H9 (cell line): ENCODE measurements at regions not wholly inside any gene's neighbourhood (a gene's known extent, or its start where the extent isn't known, plus 50 kb on each side); places are given as distances from the start of the nearest gene placed in this dataset.

ENCODE experiments used
- DNase-seq: peaks from one replicate; pipeline ENCODE4 v3.0.0-alpha.2; 2017
- H2AFZ ChIP-seq: one replicate; pipeline ENCODE4 v1.6.1; 2013; ENCODE audit warnings: mild to moderate bottlenecking, low read length, control low read depth, moderate library complexity
- H2AK5ac ChIP-seq: 2 replicates; pipeline ENCODE4 v1.6.1; 2013; ENCODE audit warnings: low read length, control low read depth, mixed read lengths; ENCODE audit not compliant: insufficient read length
- H2BK120ac ChIP-seq: one replicate; pipeline ENCODE4 v1.6.1; 2013; ENCODE audit warnings: low read depth, mild to moderate bottlenecking, low read length, control low read depth, inconsistent platforms; ENCODE audit not compliant: poor library complexity, severe bottlenecking
- H2BK12ac ChIP-seq: 2 replicates; pipeline ENCODE4 v1.6.1; 2013; ENCODE audit warnings: low read length, control low read depth, mixed read lengths, low read depth; ENCODE audit not compliant: insufficient read length
- H2BK15ac ChIP-seq: 2 replicates; pipeline ENCODE4 v1.6.1; 2013; ENCODE audit warnings: low read depth, low read length, control low read depth
- H2BK20ac ChIP-seq: one replicate; pipeline ENCODE4 v1.6.1; 2013; ENCODE audit warnings: low read depth, mild to moderate bottlenecking, low read length, control low read depth, inconsistent platforms; ENCODE audit not compliant: poor library complexity, severe bottlenecking
- H2BK5ac ChIP-seq: 2 replicates; pipeline ENCODE4 v1.6.1; 2013; ENCODE audit warnings: low read length, control low read depth, mixed read lengths; ENCODE audit not compliant: insufficient read length
- H3K14ac ChIP-seq: 2 replicates; pipeline ENCODE4 v1.6.1; 2013; ENCODE audit warnings: low read length, control low read depth; ENCODE audit not compliant: insufficient read depth
- H3K18ac ChIP-seq: 2 replicates; pipeline ENCODE4 v1.6.1; 2013; ENCODE audit warnings: low read depth, mild to moderate bottlenecking, mixed read lengths, low read length, control low read depth; ENCODE audit not compliant: insufficient read length
- H3K23ac ChIP-seq: 2 replicates; pipeline ENCODE4 v1.6.1; 2013; ENCODE audit warnings: low read length, control low read depth, mixed read lengths, low read depth; ENCODE audit not compliant: insufficient read length
- H3K23me2 ChIP-seq: 2 replicates; pipeline ENCODE4 v1.6.1; 2013; ENCODE audit warnings: low read depth, mild to moderate bottlenecking, mixed read lengths, low read length, control low read depth; ENCODE audit not compliant: insufficient read length, poor library complexity, severe bottlenecking
- H3K27ac ChIP-seq: 2 replicates; pipeline ENCODE4 v1.5.1; 2013; ENCODE audit warnings: low read length, control low read depth, mixed read lengths, low read depth; ENCODE audit not compliant: insufficient read length
- H3K27me3 ChIP-seq: 2 replicates; pipeline ENCODE4 v1.6.1; 2013; ENCODE audit warnings: low read length, control low read depth, inconsistent platforms; ENCODE audit not compliant: insufficient read depth
- H3K4ac ChIP-seq: 2 replicates; pipeline ENCODE4 v1.6.1; 2013; ENCODE audit warnings: low read depth, mild to moderate bottlenecking, control low read depth, inconsistent platforms, low read length, moderate library complexity
- H3K4me1 ChIP-seq: 2 replicates; pipeline ENCODE4 v1.6.1; 2013; ENCODE audit warnings: low read length, control low read depth, inconsistent platforms; ENCODE audit not compliant: insufficient read depth
- H3K4me2 ChIP-seq: 2 replicates; pipeline ENCODE4 v1.6.1; 2013; ENCODE audit warnings: low read length, control low read depth, mixed read lengths; ENCODE audit not compliant: insufficient read length, insufficient read depth
- H3K56ac ChIP-seq: 2 replicates; pipeline ENCODE4 v1.6.1; 2013; ENCODE audit warnings: low read depth, mild to moderate bottlenecking, mixed read lengths, low read length, control low read depth; ENCODE audit not compliant: insufficient read length
- H3K79me1 ChIP-seq: 2 replicates; pipeline ENCODE4 v1.6.1; 2013; ENCODE audit warnings: low read depth, mild to moderate bottlenecking, moderate library complexity, low read length, control low read depth, inconsistent platforms; ENCODE audit not compliant: insufficient read depth, poor library complexity, severe bottlenecking
- H3K79me2 ChIP-seq: 2 replicates; pipeline ENCODE4 v1.6.1; 2013; ENCODE audit warnings: low read length, control low read depth, inconsistent platforms; ENCODE audit not compliant: insufficient read depth
- H3K9ac ChIP-seq: 2 replicates; pipeline ENCODE4 v1.6.1; 2013; ENCODE audit warnings: low read length, control low read depth, mixed read lengths; ENCODE audit not compliant: insufficient read length; ENCODE audit errors: extremely low read depth
- H3K9me3 ChIP-seq: one replicate; pipeline ENCODE4 v1.6.1; 2013; ENCODE audit warnings: low read depth, low read length, inconsistent platforms; ENCODE audit not compliant: control insufficient read depth
- H3T11ph ChIP-seq: one replicate; pipeline ENCODE4 v1.6.1; 2013; ENCODE audit warnings: mild to moderate bottlenecking, low read length, control low read depth, inconsistent platforms
- H4K20me1 ChIP-seq: one replicate; pipeline ENCODE4 v1.6.1; 2013; ENCODE audit not compliant: control insufficient read depth, insufficient read length, insufficient read depth
- H4K5ac ChIP-seq: 2 replicates; pipeline ENCODE4 v1.6.1; 2013; ENCODE audit warnings: low read depth, mild to moderate bottlenecking, mixed read lengths, low read length, control low read depth; ENCODE audit not compliant: insufficient read length
- H4K8ac ChIP-seq: replicated peaks from 2 replicates; pipeline ENCODE4 v1.6.1; 2013; ENCODE audit warnings: low read length, control low read depth, mixed read lengths, low read depth; ENCODE audit not compliant: insufficient read length
- H4K91ac ChIP-seq: 2 replicates; pipeline ENCODE4 v1.6.1; 2013; ENCODE audit warnings: low read depth, mild to moderate bottlenecking, moderate library complexity, mixed read lengths, low read length, control low read depth; ENCODE audit not compliant: insufficient read length
- H3K27ac Mint-ChIP-seq, 3 experiments: 2 replicates in 2 of 3; 3 replicates in 1 of 3; pipeline ENCODE4 v1.8.0; 2020 to 2021; ENCODE audit warnings: mixed read lengths in 3 of 3, mild to moderate bottlenecking in 1 of 3, moderate library complexity in 1 of 3
- H3K27me3 Mint-ChIP-seq: 2 replicates; pipeline ENCODE4 v1.8.0; 2021; ENCODE audit warnings: low read depth, mild to moderate bottlenecking, moderate library complexity, mixed read lengths
- H3K36me3 Mint-ChIP-seq, 3 experiments: 2 replicates in 2 of 3; 3 replicates in 1 of 3; pipeline ENCODE4 v1.8.0; 2020 to 2021; ENCODE audit warnings: low read depth in 3 of 3, mixed read lengths in 3 of 3; ENCODE audit not compliant: insufficient read depth in 1 of 3
- H3K4me1 Mint-ChIP-seq, 2 experiments: 2 replicates each; pipeline ENCODE4 v1.8.0; 2020; ENCODE audit warnings: mixed read lengths in 2 of 2
- H3K4me3 Mint-ChIP-seq, 2 experiments: 2 replicates in 1 of 2; 3 replicates in 1 of 2; pipeline ENCODE4 v1.8.0; 2020 to 2021; ENCODE audit warnings: mild to moderate bottlenecking in 2 of 2, mixed read lengths in 2 of 2, moderate library complexity in 1 of 2
- H3K9me3 Mint-ChIP-seq, 2 experiments: 2 replicates in 1 of 2; 3 replicates in 1 of 2; pipeline ENCODE4 v1.8.0; 2020; ENCODE audit warnings: mild to moderate bottlenecking in 2 of 2, mixed read lengths in 2 of 2, moderate library complexity in 1 of 2
- CTCF ChIP-seq: fragments of 200-600 bp; sonication (generic); conservative IDR thresholded peaks from 3 replicates; pipeline ENCODE4 v1.8.0; 2021; ENCODE audit warnings: antibody characterized with exemption, mild to moderate bottlenecking
- WGBS: extraction: QIAGEN DNeasy Blood & Tissue Kit; methylation state at CpG from one replicate; pipeline ENCODE4 v1.1.7; 2013; ENCODE audit warnings: missing lambda C conversion rate, low lambda C conversion rate, mixed read lengths; ENCODE audit not compliant: insufficient read length; ENCODE audit errors: extremely low coverage; 5-methylcytosine and 5-hydroxymethylcytosine counted together

- Histone ChIP-seq H4K5ac (no peak overlapping the region), H3K9ac (no peak overlapping the region), H3K14ac (no peak overlapping the region), H3K9me3 (no peaks in the 10 kb centered on the region), H4K20me1 (no peaks in the 10 kb centered on the region), H3K4me1 (no peaks in the 10 kb centered on the region), H3K18ac (no peak overlapping the region), H2BK5ac (no peak overlapping the region), H3K27ac (no peak overlapping the region), H3K23ac (no peak overlapping the region), H2BK15ac (no peak overlapping the region), H3T11ph (no peak overlapping the region), H3K23me2 (no peaks in the 10 kb centered on the region), H4K91ac (no peak overlapping the region), H2BK20ac (no peak overlapping the region), H2AK5ac (no peak overlapping the region), H2AFZ (no peak overlapping the region), H3K79me2 (no peaks in the 10 kb centered on the region), H3K79me1 (no peaks in the 10 kb centered on the region), H3K27me3 (no peaks in the 10 kb centered on the region), H3K56ac (no peak overlapping the region), H3K4ac (no peak overlapping the region), H2BK12ac (no peak overlapping the region), H2BK120ac (no peak overlapping the region), H3K4me2 (no peak overlapping the region), H4K8ac (no peak overlapping the region)
- TF ChIP-seq CTCF, result no peak
- H3K4me3 Mint-ChIP-seq, result no peak overlapping the region
- peaks cover 2 to 11% (median 2%) of the 10 kb centered on the region in 3 experiments; a peak in 6 of 7 replicates for H3K36me3 Mint-ChIP-seq
- no peak for DNase-seq
- H3K27me3 Mint-ChIP-seq, result no peaks in the 10 kb centered on the region
- H3K4me1 Mint-ChIP-seq, result no peaks in the 10 kb centered on the region
- peaks cover 17 to 18% of the 10 kb centered on the region in 2 experiments for H3K9me3 Mint-ChIP-seq
- WGBS, result no CpG with 5 or more reads among the region's 16 CpGs
- H3K27ac Mint-ChIP-seq, result no peak overlapping the region
Measured at GRCh38 chr10:129353101-129353500, 113.9 kb upstream of the MGMT start.
